SHP77 treated with DMSO at 0.1 percent for 48 hours (cell line): ENCODE measurements at regions not wholly inside any gene's neighbourhood (a gene's known extent, or its start where the extent isn't known, plus 50 kb on each side); places are given as distances from the start of the nearest gene placed in this dataset.
"Not testable (repeated sequence)": the region's sequence is repeated elsewhere in the genome, so short reads cannot be mapped to it uniquely, and the experiment has no call there.

Source experiments
- DNase-seq: peaks from one replicate; lab custom pipeline; 2025; lab: John Stamatoyannopoulos, UW

DNA sequence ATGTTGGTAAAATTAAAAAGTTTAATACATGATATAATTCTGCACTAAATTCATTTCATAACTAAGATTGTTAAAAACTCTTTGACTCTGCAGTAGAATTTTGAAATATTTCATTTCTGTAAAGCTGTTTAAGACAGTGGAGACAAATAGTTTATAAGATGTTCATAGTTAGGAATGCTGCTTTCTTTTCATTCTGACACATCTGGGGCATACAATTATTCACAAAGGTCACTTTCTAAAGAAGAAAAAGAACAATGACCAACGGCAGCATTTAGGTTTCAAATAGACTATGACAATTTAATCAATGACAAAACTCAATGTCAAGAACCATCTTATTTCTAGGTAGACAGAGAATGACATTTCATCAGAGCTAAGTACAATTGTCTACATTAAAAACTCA lies 1422.1 kb downstream of the PCDH9 start:
- no peak for DNase-seq

DNA sequence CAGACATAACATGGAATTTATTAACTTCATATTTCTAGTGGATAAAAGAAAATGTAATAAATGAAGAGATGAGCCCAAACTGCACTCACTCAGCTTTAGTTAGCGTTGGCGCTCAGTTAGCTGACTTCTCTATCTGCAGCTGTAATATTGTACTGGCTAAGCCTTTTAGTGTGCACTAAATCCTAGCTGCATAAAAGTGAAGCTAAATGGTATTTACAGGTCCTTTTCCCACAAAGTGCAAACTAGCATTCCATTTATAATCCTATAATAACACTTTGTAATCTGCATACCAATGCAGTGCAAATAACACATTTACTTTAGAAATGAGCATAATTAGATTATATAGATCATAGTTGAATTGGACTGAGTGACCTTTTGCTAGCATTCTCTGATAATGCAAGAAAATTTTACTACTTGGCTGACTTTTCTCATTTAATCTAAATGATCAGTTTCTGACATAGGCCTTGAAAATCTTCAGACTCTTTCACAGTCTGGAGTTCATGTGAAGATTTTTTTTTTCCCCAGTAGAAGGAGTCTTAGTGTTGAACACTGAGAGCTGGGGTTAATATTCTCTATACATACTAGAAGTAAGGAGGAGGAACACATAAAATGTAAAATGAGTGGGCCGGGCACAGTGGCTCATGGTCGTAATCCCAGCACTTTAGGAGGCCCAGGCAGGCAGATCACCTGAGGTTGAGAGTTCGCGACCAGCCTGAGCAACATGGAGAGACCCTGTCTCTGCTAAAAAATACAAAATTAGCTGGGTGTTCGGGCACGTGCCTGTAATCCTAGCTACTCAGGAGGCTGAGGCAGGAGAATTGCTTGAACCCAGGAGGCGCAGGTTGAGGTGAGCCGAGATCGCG lies 1426.4 kb downstream of the PCDH9 start:
- no peak for DNase-seq

GRCh38 chr13:65789815-65790214 lies 1440.3 kb downstream of the PCDH9 start:
- DNase-seq, result no peak

DNA sequence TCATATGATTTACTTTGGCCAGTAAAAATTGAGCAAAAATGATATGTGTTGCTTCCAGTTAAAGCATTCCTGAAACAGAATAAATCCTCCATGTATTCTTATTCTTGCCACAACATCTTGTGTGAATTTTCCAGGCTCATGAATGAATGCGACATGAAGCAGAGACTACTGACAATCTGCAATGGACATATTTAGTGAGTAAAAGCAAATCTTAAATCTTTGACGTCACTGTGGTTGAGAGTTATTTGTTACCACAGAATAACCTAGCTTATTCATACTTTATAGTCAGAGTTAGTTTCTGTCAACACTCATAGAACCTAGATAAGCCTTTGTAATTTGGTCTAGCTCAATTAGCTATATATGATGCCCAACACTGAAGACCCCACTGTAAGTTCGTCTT lies 1443.1 kb downstream of the PCDH9 start:
- DNase-seq, result no peak

- DNase-seq, result no peak
Observed at GRCh38 chr13:65784088-65784816, 1445.9 kb downstream of the PCDH9 start.

- DNase-seq, result no peak
Observed at GRCh38 chr13:65783383-65783782, 1446.8 kb downstream of the PCDH9 start.

DNA sequence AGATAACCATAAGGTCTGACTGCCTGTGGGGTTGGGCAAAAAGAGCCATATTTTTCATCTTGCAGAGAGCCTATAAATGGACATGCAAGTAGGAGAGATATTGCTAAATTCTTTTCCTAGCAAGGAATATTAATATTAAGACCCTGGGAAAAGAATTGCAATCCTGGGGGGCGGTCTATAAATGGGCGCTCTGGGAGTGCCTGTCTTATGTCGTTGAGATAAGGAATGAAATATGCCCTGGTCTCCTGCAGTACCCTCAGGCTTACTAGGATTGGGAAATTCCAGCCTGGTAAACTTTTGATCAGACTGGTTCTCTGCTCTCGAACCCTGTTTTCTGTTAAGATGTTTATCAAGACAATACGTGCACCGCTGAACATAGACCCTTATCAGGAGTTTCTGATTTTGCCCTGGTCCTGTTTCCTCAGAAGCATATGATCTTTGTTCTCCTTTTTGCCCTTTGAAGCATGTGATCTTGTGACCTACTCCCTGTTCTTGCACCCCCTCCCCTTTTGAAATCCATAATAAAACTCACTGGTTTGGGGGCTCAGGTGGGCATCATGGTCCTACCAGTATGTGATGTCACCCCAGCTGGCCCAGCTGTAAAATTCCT lies 1458.3 kb downstream of the PCDH9 start:
- DNase-seq, result not testable (repeated sequence)

DNA sequence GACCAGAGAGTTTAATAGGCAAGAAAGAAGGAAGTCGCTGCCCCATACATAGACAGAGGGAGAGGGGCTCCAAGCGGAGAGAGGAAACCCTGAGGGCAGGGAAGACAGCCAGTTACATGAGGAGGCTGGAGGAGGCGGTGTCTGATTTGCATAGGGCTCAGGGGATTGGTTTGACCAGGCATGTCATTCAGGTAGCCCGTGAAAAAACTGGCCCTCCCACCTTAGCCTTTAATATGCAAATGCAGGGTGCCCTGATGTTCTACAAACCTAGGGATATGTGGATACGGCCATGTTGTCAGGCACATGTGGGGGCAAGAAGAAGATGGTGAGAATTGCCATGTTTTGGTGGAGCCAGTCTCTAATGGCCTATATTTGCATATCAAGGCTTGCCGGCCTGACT lies 1461.6 kb downstream of the PCDH9 start:
- no peak for DNase-seq

DNA sequence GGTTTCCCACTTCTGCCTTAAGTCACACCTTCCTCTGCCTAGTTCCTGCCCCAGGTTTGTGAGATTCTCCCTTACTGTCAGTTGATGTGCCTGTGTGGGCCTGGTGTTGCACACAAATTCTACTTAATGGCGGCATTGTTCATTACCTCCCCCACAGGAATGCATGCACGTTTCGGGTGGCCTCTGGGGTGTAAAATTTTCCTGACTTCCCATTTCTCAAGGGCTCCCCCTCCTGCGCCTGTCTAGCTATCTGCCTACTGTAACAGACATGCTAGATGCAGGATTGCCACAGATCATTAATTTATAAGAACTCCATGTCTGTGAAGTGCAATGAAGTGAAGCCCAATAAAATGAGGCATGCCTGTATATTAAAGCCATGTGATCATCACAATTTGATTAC lies 1466.3 kb downstream of the PCDH9 start:
- DNase-seq, result no peak

DNA sequence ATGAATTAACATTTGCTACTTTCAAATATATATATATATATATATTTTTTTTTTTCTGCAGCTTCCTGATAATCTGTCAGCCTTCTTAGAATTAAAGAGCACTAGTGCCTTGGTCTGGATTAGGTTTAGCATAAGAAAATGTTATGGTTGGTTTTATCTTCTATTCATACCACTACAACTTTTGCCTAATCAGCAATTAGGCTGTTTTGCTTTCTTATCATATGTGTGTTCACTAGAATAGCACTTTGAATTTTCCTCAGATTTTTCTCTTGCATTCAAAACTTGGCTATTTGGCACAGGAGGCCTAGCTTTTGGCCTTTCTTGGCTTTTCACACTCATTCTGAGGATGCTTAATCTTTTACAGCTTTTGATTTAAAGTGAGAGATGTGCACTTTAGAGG lies 1468.1 kb downstream of the PCDH9 start:
- DNase-seq, result no peak

DNA sequence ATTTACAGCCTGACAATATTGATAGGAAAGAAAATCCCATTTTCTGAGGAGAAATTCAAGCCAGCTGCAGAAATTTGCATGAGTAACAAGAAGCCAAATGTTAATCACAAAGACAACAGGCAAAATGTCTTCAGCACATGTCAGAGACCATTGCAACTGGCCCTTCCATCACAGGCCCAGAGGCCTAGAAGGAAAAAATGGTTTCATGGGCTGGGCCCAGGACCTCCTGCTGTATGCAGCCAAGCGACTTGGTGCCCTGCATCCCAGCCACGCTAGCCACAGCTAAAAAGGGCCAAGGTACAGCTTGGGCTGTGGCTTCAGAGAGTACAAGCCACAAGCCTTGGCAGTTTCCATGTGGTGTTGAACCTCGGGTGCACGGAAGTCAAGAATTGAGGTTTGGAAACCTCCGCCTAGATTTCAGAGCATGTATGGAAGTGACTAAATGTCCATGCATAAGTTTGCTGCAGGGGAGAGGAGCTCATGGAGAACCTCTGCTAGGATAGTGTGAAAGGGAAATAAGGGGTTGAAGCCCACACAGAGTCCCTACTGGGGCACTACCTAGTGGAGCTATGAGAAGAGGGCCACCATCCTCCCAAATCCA lies 1474.0 kb downstream of the PCDH9 start:
- no peak for DNase-seq

DNA sequence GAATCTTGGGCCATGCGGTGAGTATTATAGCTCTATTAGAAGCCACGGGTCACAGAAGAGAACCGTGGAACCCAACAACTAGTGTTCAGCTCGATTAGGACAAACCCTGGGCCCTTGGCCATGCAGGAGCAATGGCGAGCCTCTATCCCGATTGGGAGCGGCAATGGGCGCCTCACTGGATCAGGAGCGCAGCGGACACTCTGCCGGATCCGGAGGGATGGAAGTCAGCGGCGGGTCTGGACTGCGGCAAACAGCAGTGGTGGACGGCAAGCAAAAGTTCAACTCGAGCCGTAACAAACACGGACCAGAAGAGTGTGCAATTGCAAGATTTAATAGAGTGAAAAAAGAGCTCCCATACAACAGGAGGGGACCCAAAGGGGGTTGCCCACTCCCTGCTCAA lies 1481.9 kb downstream of the PCDH9 start:
- DNase-seq, result no peak

DNA sequence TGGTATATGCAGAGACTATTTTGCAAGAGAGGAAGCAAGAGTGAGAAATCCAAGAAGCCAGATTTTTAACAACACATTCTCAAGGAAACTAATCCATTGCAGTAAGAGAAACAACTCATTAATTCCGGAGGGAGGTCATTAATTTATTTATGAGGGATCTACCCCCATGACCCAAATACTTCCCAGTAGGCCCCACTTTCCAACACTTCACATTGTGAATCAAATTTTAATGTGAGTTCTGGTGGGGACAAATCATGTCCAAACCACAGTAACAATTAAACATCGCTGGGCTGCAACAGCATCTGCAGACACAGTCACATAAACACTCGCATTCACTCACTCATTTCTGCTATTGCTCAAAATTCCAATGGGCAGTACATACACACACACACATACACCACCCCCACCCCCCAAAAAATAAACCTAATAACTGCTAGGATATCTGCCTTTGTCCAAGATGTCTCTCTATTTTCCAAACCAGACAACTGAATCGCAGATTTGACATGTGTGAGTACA lies 1483.7 kb downstream of the PCDH9 start:
- DNase-seq, result no peak

- no peak for DNase-seq
Observed at GRCh38 chr13:65744836-65745235, 1485.3 kb downstream of the PCDH9 start.

DNA sequence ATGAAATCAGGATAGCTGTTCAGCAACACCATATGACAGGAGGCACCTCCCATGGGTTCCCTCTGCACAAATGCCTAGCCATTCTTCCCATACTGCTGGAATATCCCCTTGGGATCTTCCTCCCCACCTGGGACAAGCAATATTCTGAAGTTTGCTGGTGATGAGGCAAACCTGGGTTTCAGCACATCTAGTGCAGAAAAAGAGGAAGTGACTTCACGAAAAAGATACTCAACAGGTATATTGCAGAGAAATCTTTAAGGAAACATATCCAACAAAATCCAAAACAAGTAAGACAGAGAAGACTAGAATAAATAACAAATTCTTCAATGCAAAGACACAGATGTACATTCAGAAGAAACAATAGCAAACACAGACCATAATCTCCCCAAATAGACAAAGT lies 1497.0 kb downstream of the PCDH9 start:
- no peak for DNase-seq

DNA sequence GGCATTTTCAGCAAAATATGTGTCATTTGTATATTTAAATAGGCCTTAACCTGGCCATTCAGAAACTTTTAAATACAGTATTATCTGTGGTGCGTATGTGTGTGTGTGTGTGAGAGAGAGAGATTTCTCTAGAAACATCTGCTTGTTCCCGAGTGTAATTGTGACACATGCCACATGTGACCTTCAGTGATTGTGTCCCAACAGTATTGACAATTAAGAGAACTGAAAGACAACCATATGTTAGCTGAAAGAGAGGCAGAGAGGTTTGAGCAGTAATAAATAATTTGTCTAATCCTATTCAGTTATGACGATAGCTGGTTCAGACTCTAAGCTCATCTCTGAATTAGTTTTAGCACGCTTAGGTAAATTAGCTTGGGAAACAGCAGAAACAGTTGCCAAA lies 1503.1 kb downstream of the PCDH9 start:
- DNase-seq, result no peak

- DNase-seq, result no peak
Observed at GRCh38 chr13:65725006-65725405, 1505.1 kb downstream of the PCDH9 start.

DNA sequence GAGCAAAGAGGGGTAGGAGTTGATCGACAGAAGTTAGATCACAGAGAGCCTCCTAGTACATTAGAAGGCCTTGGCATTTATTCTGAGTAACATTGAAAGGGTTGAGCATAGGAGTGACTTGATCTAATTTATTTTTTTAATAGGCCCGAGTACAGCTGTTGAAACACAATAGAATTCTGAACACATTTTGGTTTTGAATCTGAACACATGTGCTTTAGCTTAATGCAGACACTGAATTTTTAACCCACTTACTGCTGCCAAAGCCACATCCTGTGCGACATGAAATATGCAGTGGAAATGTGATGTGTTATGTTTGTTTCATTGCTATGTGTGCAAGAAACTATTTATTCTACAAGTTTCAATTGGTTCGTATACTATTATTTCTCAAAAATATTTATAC lies 1505.9 kb downstream of the PCDH9 start:
- DNase-seq, result no peak

DNA sequence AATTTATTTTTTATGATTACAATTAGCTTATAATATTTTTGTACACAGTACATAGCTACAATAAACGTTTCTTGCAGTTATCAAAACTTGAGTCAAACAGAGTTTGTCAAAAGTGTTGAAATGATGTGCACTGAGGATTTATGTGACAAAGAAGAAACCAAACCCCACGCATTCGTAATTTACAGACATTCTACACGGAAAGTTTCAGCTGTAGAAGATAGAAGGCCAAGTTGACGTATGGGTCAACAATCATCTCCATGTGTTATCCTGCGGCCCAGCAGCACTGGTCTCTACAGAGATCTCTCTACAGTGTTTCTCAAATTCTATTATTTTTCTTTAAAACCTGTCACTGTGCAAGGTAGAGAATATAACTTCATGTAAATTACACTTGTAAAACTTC lies 1507.6 kb downstream of the PCDH9 start:
- no peak for DNase-seq

DNA sequence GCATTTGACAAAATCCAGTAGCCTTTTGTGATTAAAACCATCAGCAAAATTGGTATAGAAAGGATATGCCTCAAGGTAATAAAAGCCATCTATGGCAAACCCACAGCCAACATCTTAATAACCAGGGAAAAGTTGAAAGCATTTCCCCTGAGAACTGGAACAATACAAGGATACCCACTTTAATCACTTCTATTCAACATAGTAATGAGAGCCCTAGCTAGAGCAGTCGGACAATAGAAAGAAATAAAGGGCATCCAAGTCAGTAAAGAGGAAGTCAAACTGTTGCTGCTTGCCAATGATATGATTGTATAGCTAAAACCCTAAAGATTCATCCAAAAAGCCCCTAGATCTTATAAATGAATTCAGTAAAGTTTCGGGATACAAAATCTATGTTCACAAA lies 1510.3 kb downstream of the PCDH9 start:
- no peak for DNase-seq

DNA sequence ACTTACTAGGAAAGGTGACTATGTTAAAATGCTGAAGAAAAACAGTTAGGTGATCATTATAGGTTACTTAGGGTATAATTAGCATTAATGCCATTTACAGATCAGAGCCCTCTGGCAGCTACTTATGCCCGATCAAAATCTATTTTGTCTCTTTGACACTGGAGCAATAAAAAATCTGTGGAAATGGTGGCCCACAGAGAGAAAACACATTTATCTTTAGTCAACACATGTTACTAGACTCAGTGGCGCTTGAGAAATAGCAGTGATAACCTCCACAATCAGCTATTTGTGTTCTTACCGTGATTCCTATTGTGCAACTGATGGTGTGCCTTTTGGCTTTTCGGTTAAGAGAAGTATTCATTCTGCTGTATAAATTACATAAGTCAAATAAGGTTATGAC lies 1519.6 kb downstream of the PCDH9 start:
- no peak for DNase-seq

DNA sequence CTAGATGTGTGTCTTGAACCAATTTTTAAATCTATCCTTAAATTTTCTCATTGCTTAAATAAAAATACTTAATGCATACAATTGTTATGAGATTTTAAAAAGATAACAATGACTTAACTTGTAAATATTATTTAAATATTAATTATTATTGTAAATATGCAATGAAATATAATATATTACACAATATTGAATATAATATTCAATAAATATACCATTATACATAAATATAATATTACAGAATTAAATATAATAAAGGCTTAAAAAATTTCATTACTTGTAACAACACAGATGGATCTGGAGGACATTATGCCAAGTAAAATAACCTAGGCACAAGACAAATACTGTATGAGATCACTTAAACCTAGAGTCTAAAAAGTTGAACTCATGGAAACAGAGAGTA lies 1532.3 kb downstream of the PCDH9 start:
- DNase-seq, result no peak

GRCh38 chr13:65679240-65679639 lies 1550.9 kb downstream of the PCDH9 start:
- DNase-seq, result no peak
